Fibroblast of skin of left biceps (primary cell): ENCODE measurements at regions not wholly inside any gene's neighbourhood (a gene's known extent, or its start where the extent isn't known, plus 50 kb on each side); places are given as distances from the start of the nearest gene placed in this dataset.
"Not testable (repeated sequence)": the region's sequence is repeated elsewhere in the genome, so short reads cannot be mapped to it uniquely, and the experiment has no call there.

ENCODE experiments used
- DNase-seq, 2 experiments: peaks; one replicate each; pipeline ENCODE4 v3.0.0-alpha.2; 2013; ENCODE audit warnings: low read depth in 2 of 2

GRCh38 chr6:6412700-6413099, 92.2 kb upstream of the F13A1 start:
- DNase-seq = no peak

DNA sequence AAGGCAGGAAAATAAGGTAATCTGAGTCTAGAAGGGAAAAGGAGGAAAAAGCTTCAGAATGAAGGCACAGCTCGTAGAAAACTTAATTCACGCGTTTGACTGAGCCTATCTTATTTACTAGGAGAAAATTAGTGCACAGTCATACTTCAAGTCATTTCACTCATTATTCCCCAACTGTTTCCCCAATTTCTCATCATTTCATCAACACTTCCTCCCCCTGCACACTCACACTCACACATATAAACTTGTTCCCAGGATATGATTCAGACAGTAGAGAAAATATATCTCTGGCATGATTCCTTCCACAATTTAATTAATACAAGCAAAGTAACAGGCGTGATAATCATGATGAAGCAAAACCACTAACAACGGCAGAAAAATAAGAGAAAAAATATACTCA, 94.5 kb upstream of the F13A1 start:
- DNase-seq = no peak

DNA sequence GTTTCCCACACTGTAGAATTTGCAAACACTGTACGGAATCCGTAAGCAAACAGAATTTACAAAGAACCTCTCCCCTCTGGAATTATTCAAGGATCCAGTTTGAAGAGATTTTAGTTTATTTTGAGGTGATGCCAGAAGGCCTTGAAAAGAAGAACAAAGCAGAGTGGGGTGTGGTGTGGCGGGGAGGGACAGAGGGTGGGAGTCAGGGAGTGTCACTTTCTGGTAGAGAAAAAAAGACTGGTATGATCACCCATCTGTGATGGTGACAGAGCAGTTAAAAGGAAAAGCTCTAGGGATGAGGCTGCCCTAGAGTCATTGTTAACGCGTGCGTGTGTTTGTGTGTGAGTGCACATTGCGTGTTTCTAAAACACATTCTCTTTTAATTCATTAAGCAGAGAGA, 97.0 kb upstream of the F13A1 start:
- no peak for DNase-seq

DNA sequence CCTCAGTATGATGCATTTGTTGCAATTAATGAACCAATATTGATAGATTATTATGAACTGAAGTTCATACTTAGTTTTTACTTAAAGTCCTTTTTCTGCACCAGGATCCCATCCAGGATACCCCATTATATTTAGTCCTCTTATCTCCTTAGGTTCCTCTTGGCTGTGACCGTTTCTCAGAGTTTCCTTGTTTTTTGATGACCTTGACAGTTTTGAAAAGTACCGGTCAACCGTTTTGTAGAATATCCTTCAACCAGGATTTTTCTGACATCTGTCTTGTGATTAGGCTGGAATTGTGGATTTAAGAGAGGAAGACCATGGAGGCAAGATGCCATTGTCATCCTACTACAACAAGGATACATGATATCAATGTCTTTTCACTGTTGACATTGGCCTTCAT, 98.0 kb upstream of the F13A1 start:
- no peak for DNase-seq

- no peak for DNase-seq
Measured at GRCh38 chr6:6420107-6420506, 99.6 kb upstream of the F13A1 start.

DNA sequence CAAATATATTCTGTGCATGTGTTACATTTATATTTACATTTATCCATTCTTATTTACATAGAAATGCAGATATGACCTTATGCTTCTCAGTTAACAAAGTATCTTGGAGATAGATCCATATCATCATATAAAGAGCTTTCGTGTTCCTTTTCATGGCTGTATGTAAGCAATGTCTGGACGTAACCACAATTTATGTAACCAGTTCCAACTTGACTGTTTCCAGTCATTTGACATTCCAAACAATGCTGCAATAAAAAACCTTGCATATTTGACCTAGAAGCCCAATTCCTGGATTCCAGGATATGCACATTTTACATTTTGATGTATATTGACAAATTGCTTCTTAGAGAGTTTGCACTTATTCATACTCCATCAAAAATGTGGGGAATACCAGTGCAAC, 113.7 kb upstream of the F13A1 start:
- DNase-seq = no peak

DNA sequence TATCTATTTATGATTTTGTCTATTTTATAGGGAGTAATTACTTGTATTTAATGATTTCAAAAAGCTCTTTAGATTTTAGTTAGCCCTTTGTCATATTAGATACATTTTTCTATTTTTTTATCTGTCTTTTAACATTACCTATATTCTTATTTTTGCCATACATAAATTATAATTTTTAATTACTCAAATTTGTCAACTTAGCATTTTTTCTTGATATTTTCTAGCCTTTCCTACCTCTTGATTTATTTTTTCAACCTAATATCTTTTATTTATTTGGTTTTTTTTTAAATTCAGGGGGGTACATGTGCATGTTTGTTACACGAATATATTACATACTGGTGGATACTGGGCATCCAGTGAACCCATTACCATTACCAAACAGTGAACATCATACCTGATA, 114.3 kb upstream of the F13A1 start:
- no peak for DNase-seq

DNA sequence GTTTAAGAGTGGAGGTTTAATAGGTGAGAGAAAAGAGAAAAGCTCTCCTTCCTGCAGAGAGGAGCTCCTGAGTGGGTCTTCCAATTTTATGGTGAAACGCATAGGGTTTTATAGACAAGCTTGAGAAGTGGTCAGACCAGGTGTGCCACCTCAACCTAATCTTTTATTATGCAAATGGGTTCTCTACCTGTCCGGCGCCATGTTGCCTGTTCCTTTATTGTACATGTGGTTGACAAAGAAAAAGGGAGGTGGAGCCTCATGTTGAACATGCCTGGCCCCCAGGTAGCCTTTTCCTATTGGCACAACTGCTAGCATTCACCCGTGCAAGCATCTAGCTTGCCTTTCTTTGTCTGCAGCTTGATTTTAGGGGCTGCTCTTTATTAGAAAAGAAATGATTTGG, 115.9 kb upstream of the F13A1 start:
- DNase-seq = no peak

DNA sequence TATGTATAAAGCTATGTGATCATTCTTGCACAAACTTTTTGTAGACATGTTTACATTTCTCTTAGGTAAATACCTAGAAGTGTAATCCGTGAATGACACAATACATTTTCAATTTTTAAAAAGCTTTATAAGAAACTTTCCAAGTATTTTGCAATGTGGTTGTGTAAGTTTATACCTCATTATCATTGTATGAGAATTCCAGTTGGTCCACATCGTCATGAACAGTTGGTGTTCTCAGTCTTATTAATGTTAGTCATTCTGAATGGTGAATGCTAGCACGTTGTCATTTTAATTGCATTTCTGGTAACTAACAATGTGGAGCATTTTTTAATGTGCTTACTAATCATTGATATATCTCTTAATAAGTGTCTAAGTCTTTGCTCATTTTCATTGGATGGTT, 116.5 kb upstream of the F13A1 start:
- DNase-seq = no peak

DNA sequence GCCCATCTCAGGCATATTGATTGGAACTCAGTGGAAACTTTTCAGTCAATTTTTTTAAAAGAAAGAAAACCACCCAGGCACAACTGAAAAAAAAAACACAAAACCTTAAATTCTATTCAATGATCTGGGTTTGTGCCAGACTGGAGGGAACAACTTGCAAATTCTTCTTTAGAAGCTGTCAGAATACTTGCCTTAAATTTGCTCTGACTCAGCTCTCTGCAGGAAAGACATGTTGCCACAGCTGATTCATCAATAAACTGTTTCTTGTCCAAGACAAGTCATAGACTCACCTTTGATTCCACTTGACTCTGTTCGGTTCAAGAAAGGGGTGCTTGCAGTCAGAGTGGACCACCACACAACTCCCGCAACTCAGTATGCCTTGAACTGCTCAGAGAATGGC, 117.8 kb upstream of the F13A1 start:
- DNase-seq = no peak

DNA sequence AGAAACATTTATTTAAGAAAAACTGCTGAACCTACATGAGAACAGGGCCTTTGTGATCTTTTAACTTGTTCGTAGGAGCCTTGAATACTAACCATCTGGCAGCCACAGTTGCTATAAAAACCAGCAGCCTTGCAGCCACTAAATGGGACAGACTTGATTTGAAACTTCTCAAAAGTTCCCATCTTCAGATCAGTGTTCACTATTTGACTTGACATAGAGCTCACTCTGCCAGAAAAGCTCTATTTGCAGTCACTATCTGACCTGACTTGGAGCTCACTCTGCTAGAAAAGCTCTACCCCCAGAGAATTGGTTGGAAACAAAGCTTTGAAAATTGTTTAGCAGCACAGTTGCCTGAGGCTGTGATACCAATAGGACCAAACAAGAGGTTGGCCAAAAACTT, 119.3 kb upstream of the F13A1 start:
- no peak for DNase-seq

- DNase-seq = no peak
Measured at GRCh38 chr6:6452002-6452401, 131.5 kb upstream of the F13A1 start.

GRCh38 chr6:6453186-6453585, 132.7 kb upstream of the F13A1 start:
- DNase-seq = no peak

- DNase-seq = no peak
Measured at GRCh38 chr6:6455272-6455671, 133.2 kb upstream of the LY86 start.

- DNase-seq = no peak
Measured at GRCh38 chr6:6458172-6458571, 130.3 kb upstream of the LY86 start.

DNA sequence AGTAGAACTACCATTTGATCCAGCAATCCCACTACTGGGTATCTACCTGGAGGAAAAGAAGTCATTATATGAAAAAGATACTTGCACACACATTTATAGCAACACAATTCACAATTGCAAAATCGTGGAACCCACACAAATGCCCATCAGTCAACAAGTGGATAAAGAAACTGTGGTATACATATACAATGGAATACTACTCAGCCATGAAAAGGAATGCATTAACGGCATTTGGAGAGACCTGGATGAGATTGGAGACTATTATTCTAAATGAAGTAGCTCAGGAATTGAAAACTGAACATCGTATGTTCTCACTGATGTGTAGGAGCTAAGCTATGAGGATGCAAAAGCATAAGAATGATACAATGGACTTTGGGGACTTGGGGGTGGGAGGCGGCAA, 128.6 kb upstream of the LY86 start:
- DNase-seq = not testable (repeated sequence)

DNA sequence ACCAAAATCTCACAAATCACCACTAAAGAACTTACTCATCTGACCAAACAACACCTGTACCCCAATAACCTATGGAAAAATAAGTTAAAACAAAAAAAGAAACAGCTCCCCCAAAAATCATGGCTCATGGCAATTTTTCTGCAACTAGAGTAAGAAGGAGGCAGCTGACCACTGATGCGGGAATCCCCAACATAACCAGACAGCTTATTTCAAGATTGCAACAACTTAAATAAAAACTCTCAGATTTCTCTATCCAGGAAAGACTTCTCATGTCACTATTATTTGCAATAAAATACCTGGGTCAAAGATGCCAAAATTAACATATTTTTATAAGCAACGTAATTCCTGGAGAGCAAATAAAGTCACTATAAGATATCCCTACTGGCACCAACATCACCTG, 128.1 kb upstream of the LY86 start:
- no peak for DNase-seq

- no peak for DNase-seq
Measured at GRCh38 chr6:6461138-6461537, 127.4 kb upstream of the LY86 start.

DNA sequence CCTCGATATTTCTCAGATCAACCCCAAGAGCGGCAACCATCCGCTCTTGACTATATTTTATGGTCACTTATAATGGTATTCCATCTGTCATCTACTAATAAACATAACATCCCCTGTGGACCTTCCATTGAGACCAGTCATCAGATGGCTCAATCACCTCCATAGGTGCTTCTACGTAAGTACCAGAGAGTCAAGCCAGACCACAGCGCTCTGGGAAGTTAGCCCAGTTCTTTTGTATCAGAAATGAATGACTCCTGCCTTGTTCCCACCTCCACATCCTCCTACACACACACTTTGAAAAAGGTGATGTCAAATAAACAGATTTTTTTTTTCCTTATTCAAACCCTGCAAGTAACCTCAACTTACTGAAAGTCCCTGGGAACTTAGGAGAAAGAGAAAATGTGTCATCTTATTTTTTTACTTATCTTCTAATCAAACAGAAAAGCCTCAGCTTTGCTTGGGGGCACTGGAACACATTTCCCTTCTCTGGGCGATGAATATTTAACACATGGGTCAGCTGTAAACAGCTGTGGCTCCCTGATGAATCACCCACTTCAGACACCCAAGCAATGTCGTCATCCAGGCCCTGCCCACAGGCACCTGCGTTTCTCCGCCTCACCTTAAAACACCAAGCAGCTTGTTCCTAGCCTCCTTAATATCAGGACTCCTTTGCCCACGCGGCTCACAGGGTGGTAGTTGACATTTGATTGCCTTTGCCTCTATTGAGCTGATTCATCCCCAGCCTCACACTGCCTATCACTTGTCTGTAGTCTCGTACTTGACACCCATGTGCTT, 121.4 kb upstream of the LY86 start:
- no peak for DNase-seq

GRCh38 chr6:6469074-6469473, 119.4 kb upstream of the LY86 start:
- DNase-seq = no peak

- no peak for DNase-seq
Measured at GRCh38 chr6:6470123-6470522, 118.4 kb upstream of the LY86 start.

DNA sequence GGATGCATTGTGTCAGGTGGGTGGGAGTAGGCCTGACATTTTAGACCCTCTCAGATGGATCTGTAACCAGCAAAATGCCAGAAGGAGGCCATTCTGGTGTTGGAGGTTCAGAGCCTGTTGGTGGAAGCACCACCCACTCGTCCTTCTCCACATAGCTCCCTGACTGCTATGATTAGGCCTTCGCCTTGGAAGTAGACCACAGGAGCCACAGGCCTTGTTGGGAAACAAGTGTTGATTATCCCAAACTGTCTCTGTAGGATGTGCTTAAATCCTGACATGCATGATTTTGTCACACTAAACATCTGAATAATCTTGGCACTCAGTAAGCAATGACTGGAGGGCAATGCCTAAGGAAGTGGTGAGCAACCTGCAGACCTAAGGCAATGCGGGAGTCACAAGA, 117.2 kb upstream of the LY86 start:
- no peak for DNase-seq

DNA sequence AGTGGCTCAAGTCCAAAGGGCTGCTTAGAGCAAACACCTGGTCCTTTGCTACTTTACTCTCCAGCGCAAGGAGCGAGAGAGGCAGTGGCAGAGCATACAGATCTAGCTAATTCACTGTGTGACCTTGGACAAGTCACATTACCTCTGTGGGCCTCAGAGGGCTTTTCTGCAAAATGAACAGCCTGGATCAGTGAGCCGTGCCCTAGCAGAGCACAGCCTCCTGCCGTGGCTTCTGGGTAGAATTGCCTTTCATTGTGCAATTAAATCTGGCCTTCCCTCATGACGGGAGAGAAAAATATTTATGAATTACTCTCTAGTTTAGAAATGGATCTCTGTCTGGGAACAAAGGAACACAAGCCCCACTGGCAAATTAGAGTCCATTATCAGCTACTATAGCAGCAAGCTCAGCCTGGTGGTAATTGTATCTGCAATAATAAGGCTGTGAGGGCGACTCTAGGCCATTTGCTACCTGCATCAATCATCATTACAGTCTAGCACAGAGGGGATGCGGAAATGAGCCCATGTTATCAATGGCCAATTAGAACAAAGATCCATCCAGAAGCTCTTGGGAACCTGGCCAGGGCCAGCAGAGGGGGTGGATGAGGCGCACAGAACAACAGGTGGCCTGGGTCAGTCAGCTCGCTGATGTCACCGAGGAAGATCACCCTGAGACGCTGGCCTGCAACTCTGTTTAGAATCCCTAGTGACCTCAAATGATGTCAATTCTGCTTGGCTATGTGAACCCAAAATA, 114.2 kb upstream of the LY86 start:
- no peak for DNase-seq

- DNase-seq = no peak
Measured at GRCh38 chr6:6479785-6480184, 108.7 kb upstream of the LY86 start.
